H1 (cell line): ENCODE measurements at regions not wholly inside any gene's neighbourhood (a gene's known extent, or its start where the extent isn't known, plus 50 kb on each side); places are given as distances from the start of the nearest gene placed in this dataset.

Experiments used
- CTCF ChIA-PET: fragments of 300-600 bp; sonication (Branson Sonifier 250); formaldehyde crosslinking; loops from one replicate; lab custom pipeline; 2021; ENCODE audit not compliant: partially characterized antibody; lab: Charles Lee
- POLR2A ChIA-PET: fragments of 300-600 bp; sonication (Branson Sonifier 250); formaldehyde crosslinking; loops from one replicate; lab custom pipeline; 2021; ENCODE audit warnings: inconsistent platforms; ENCODE audit not compliant: partially characterized antibody; lab: Charles Lee
- DNase-seq, 2 experiments: peaks; one replicate each; pipeline versions ENCODE4 v3.0.0 to v3.0.0-alpha.2; 2010 to 2022; ENCODE audit warnings: low spot score in 2 of 2, low read depth in 1 of 2, mixed read lengths in 1 of 2
- FAIRE-seq: peaks from 2 replicates; lab custom pipeline; 2011; peaks lifted over from hg19 to GRCh38; lab: Jason Lieb, UNC
- H2AFZ ChIP-seq: 2 replicates; pipeline ENCODE4 v1.8.1; 2012; ENCODE audit warnings: low read length, inconsistent platforms
- H2AK5ac ChIP-seq: 2 replicates; pipeline ENCODE4 v1.6.1; 2013; ENCODE audit warnings: low read depth, low read length
- H2BK120ac ChIP-seq: replicated peaks from 2 replicates; pipeline ENCODE3; 2013; ENCODE audit warnings: low read depth, low read length, inconsistent platforms
- H2BK12ac ChIP-seq: 2 replicates; pipeline ENCODE4 v1.6.1; 2013; ENCODE audit warnings: low read depth, low read length
- H2BK15ac ChIP-seq: 2 replicates; pipeline ENCODE4 v1.6.1; 2013; ENCODE audit warnings: low read length
- H2BK20ac ChIP-seq: 2 replicates; pipeline ENCODE4 v1.6.1; 2013; ENCODE audit warnings: low read length
- H2BK5ac ChIP-seq: 2 replicates; pipeline ENCODE4 v1.6.1; 2013; ENCODE audit warnings: low read depth, low read length
- H3K14ac ChIP-seq: 2 replicates; pipeline ENCODE4 v1.6.1; 2013; ENCODE audit warnings: inconsistent platforms; ENCODE audit not compliant: insufficient read length
- H3K18ac ChIP-seq: 2 replicates; pipeline ENCODE4 v1.6.1; 2013; ENCODE audit warnings: low read length; ENCODE audit errors: extremely low read depth
- H3K23ac ChIP-seq: 2 replicates; pipeline ENCODE4 v1.6.1; 2013; ENCODE audit warnings: inconsistent platforms; ENCODE audit not compliant: insufficient read length
- H3K23me2 ChIP-seq: 2 replicates; pipeline ENCODE4 v1.6.1; 2013; ENCODE audit warnings: low read depth, low read length
- H3K27ac ChIP-seq: 2 replicates; pipeline ENCODE4 v1.6.1; 2011; ENCODE audit warnings: low read depth, low read length, inconsistent platforms
- H3K27me3 ChIP-seq, 4 experiments: replicated peaks in 1 of 4; 1 replicate in 1 of 4; 2 replicates in 3 of 4; pipeline versions ENCODE4 v1.6.1 to v1.8.1; 2011 to 2013; ENCODE audit warnings: low read length in 3 of 4, mild to moderate bottlenecking in 3 of 4, inconsistent platforms in 2 of 4, mixed read lengths in 2 of 4, moderate library complexity in 1 of 4; ENCODE audit not compliant: control insufficient read depth in 3 of 4, insufficient read depth in 3 of 4; ENCODE audit errors: extremely low read depth in 1 of 4
- H3K36me3 ChIP-seq, 4 experiments: 2 replicates each; pipeline versions ENCODE4 v1.6.1 to v1.8.1; 2011 to 2013; ENCODE audit warnings: mild to moderate bottlenecking in 4 of 4, low read length in 3 of 4, moderate library complexity in 2 of 4, control low read depth in 1 of 4, inconsistent platforms in 1 of 4; ENCODE audit not compliant: insufficient read depth in 4 of 4, control insufficient read depth in 2 of 4
- H3K4ac ChIP-seq: replicated peaks from 2 replicates; pipeline ENCODE3; 2013; ENCODE audit warnings: low read length, low read depth, mixed read lengths, inconsistent platforms; ENCODE audit not compliant: insufficient read length
- H3K4me1 ChIP-seq, 4 experiments: replicated peaks in 1 of 4; 1 replicate in 1 of 4; 2 replicates in 3 of 4; pipeline versions ENCODE4 v1.6.1 to v1.8.1; 2011 to 2013; ENCODE audit warnings: low read length in 3 of 4, inconsistent platforms in 2 of 4, mixed read lengths in 1 of 4; ENCODE audit not compliant: insufficient read depth in 4 of 4, control insufficient read depth in 3 of 4
- H3K4me2 ChIP-seq, 2 experiments: 2 replicates each; pipeline versions ENCODE4 v1.6.1 to v1.8.1; 2011 to 2013; ENCODE audit warnings: low read depth in 2 of 2, low read length in 2 of 2, control low read depth in 1 of 2, inconsistent platforms in 1 of 2, mild to moderate bottlenecking in 1 of 2; ENCODE audit not compliant: insufficient read depth in 1 of 2
- H3K4me3 ChIP-seq, 4 experiments: fragments of 200-600, 300-600 bp in 1 of 4; sonication (generic), shearing (Covaris generic), sonication (Bioruptor Twin) in 1 of 4; 2 replicates each; pipeline versions ENCODE4 v1.5.1 to v1.8.1; 2011 to 2016; ENCODE audit warnings: low read length in 4 of 4, low read depth in 3 of 4, control low read depth in 2 of 4, inconsistent platforms in 2 of 4, mild to moderate bottlenecking in 2 of 4, mixed read lengths in 1 of 4, moderate library complexity in 1 of 4; ENCODE audit not compliant: insufficient read depth in 2 of 4; ENCODE audit errors: extremely low read depth in 1 of 4
- H3K56ac ChIP-seq: replicated peaks from 2 replicates; pipeline ENCODE3; 2013; ENCODE audit warnings: low read depth, mild to moderate bottlenecking, mixed read lengths, low read length, inconsistent platforms; ENCODE audit not compliant: insufficient read length
- H3K79me1 ChIP-seq: 2 replicates; pipeline ENCODE4 v1.6.1; 2013; ENCODE audit warnings: low read depth, low read length, control low read depth
- H3K79me2 ChIP-seq, 2 experiments: 2 replicates each; pipeline versions ENCODE4 v1.6.1 to v1.8.1; 2012 to 2013; ENCODE audit warnings: low read length in 2 of 2, mild to moderate bottlenecking in 2 of 2, inconsistent platforms in 1 of 2; ENCODE audit not compliant: insufficient read depth in 2 of 2, control insufficient read depth in 1 of 2
- H3K9ac ChIP-seq, 4 experiments: replicated peaks in 1 of 4; 1 replicate in 1 of 4; 2 replicates in 3 of 4; pipeline versions ENCODE4 v1.6.1 to v1.8.1; 2011 to 2013; ENCODE audit warnings: low read depth in 3 of 4, low read length in 3 of 4, control low read depth in 2 of 4, mild to moderate bottlenecking in 2 of 4, moderate library complexity in 2 of 4, inconsistent platforms in 1 of 4; ENCODE audit errors: extremely low read depth in 1 of 4
- H3K9me3 ChIP-seq, 2 experiments: 2 replicates each; pipeline versions ENCODE4 v1.6.1 to v1.8.1; 2012 to 2013; ENCODE audit warnings: mild to moderate bottlenecking in 2 of 2, moderate library complexity in 2 of 2, control low read depth in 1 of 2, inconsistent platforms in 1 of 2, low read depth in 1 of 2, low read length in 1 of 2, mixed read lengths in 1 of 2; ENCODE audit not compliant: insufficient read depth in 2 of 2
- H4K20me1 ChIP-seq, 2 experiments: replicated peaks in 1 of 2; 2 replicates each; pipeline versions ENCODE3 to v1.8.1; 2011 to 2013; ENCODE audit warnings: inconsistent platforms in 2 of 2, low read length in 2 of 2, mild to moderate bottlenecking in 1 of 2; ENCODE audit not compliant: insufficient read depth in 2 of 2, control insufficient read depth in 1 of 2
- H4K5ac ChIP-seq: 2 replicates; pipeline ENCODE4 v1.6.1; 2013; ENCODE audit warnings: low read length, low read depth, mixed read lengths, inconsistent platforms; ENCODE audit not compliant: insufficient read length
- H4K8ac ChIP-seq: 2 replicates; pipeline ENCODE4 v1.8.0; 2013; ENCODE audit warnings: mild to moderate bottlenecking, moderate library complexity, low read length, inconsistent platforms; ENCODE audit not compliant: insufficient read depth; ENCODE audit errors: extremely low read depth
- H4K91ac ChIP-seq: replicated peaks from 2 replicates; pipeline ENCODE3; 2013; ENCODE audit warnings: low read length, mixed read lengths, inconsistent platforms; ENCODE audit not compliant: insufficient read length
- ATF2 ChIP-seq: IDR thresholded peaks from 2 replicates; pipeline ENCODE4 v1.6.1; 2012; ENCODE audit warnings: low read length, inconsistent platforms
- CEBPB ChIP-seq: IDR thresholded peaks from 2 replicates; pipeline ENCODE4 v1.6.1; 2012; ENCODE audit warnings: low read depth, low read length
- EP300 ChIP-seq, 2 experiments: IDR thresholded peaks; 1 replicate in 1 of 2; 2 replicates in 1 of 2; pipeline ENCODE4 v1.6.1; 2011 to 2012; ENCODE audit warnings: low read depth in 2 of 2, low read length in 2 of 2, mild to moderate bottlenecking in 2 of 2, borderline replicate concordance in 1 of 2, inconsistent platforms in 1 of 2, moderate library complexity in 1 of 2
- FOSL1 ChIP-seq: IDR thresholded peaks from 2 replicates; pipeline ENCODE4 v1.6.1; 2011; ENCODE audit warnings: mild to moderate bottlenecking, low read depth, low read length, moderate library complexity; ENCODE audit not compliant: insufficient read depth
- KDM5A ChIP-seq: fragments of 200-600 bp; IDR thresholded peaks from 2 replicates; pipeline ENCODE4 v1.7.1; 2012; ENCODE audit warnings: mild to moderate bottlenecking, low read length, inconsistent platforms, mixed read lengths
- MAFK ChIP-seq: IDR thresholded peaks from 2 replicates; pipeline ENCODE4 v1.6.1; 2012; ENCODE audit warnings: low read depth, mild to moderate bottlenecking, improper control_type of control experiment, low read length
- NANOG ChIP-seq: IDR thresholded peaks from 2 replicates; pipeline ENCODE4 v1.6.1; 2011; ENCODE audit warnings: low read length, low read depth, mild to moderate bottlenecking, inconsistent platforms; ENCODE audit not compliant: insufficient read depth, poor library complexity, severe bottlenecking
- SP2 ChIP-seq: IDR thresholded peaks from 2 replicates; pipeline ENCODE4 v1.6.1; 2012; ENCODE audit warnings: mild to moderate bottlenecking, low read length, inconsistent platforms
- ZNF274 ChIP-seq: IDR thresholded peaks from 2 replicates; pipeline ENCODE4 v1.7.0; 2012; ENCODE audit warnings: low read length, borderline replicate concordance; ENCODE audit errors: extremely low read depth
- WGBS, 2 experiments: shearing (Covaris generic) in 1 of 2; methylation state at CpG; one replicate each; pipeline versions ENCODE4 v1.1.6 to v1.1.7; 2013 to 2015; ENCODE audit warnings: low lambda C conversion rate in 2 of 2, mixed read lengths in 2 of 2, inconsistent platforms in 1 of 2, low coverage in 1 of 2, missing lambda C conversion rate in 1 of 2; ENCODE audit not compliant: insufficient replicate concordance in 2 of 2, insufficient coverage in 1 of 2, insufficient read length in 1 of 2; ENCODE audit errors: extremely low coverage in 1 of 2, missing lambda C conversion rate in 1 of 2; 5-methylcytosine and 5-hydroxymethylcytosine counted together

DNA sequence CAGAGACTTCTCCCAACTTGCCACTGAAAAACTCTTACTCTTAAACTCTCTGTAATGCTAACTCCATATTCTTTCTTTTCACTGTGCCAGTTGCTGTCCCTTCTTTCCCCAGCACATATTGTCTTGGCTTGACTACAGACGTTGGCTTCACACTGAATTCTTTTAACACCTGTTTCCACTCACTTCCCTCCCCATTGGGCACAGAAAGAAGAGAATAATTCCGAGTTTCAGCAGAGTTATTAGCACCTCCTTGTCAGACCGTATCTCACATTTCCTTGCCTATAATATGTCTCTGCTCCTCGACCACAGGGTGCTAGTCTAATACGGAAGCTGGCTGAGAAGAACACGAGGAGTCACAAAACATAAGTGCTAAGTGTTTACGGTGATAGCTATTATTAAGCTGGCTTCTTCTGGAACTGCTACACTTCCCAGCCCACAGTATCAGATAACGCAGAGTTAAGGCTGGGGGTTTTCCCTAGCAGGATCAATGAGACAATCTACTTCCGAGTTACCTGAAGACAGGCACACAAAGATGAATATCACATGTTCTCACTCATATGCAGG lies 188.5 kb upstream of the CDH8 start:
- Histone ChIP-seq H4K91ac (no peak overlapping the region), H3K27me3 (no peaks in the 10 kb centered on the region), H3K4me3 (no peak overlapping the region), H3K18ac (no peak overlapping the region), H3K4me2 (no peak overlapping the region), H3K4me1 (no peaks in the 10 kb centered on the region), H3K27ac (no peak overlapping the region), H3K23me2 (no peaks in the 10 kb centered on the region; the same call in 1 of the 2 replicates), H2AFZ (no peak overlapping the region), H2AK5ac (no peak overlapping the region), H2BK5ac (no peak overlapping the region), H3K79me1 (no peaks in the 10 kb centered on the region), H4K8ac (no peak overlapping the region), H3K36me3 (no peaks in the 10 kb centered on the region), H3K23ac (no peak overlapping the region), H3K56ac (no peak overlapping the region), H3K79me2 (no peaks in the 10 kb centered on the region), H3K4ac (no peak overlapping the region), H4K5ac (no peak overlapping the region), H2BK12ac (no peak overlapping the region), H3K14ac (no peak overlapping the region), H3K9ac (no peak overlapping the region), H2BK120ac (no peak overlapping the region), H2BK15ac (no peak overlapping the region), H4K20me1 (no peaks in the 10 kb centered on the region), H2BK20ac (no peak overlapping the region), H3K9me3 (no peaks in the 10 kb centered on the region; a peak in 1 of 4 replicates)
- ChIA-PET POLR2A (no interaction called here), CTCF (interaction anchor here (0.6 to 6.4 kb wide), 21 partner anchors 10 to 874 kb away, joined by 3 to 60 read pairs (median 4); no protein-coding TSS in a partner anchor)
- FAIRE-seq (no peak), DNase-seq (no peak)
- TF ChIP-seq FOSL1 (no peak), KDM5A (no peak), NANOG (no peak), MAFK (no peak), SP2 (no peak), CEBPB (no peak), ZNF274 (no peak), ATF2 (no peak), EP300 (IDR thresholded peaks at IDR 0.05; ENCODE audit: borderline replicate concordance in 1 of 2, low read depth in 2 of 2, low read length in 2 of 2) (no peak)
- 70% methylated on average over 9 of the region's 9 CpGs; no CpG with 5 or more reads in 1 of the 2 experiments for WGBS, 2 experiments
